WTC11 (cell line): ENCODE measurements at regions not wholly inside any gene's neighbourhood (a gene's known extent, or its start where the extent isn't known, plus 50 kb on each side); places are given as distances from the start of the nearest gene placed in this dataset.

ENCODE experiments used
- ESRRA ChIP-seq: sonication (generic); formaldehyde crosslinking; IDR thresholded peaks from 2 replicates; pipeline ENCODE4 v1.8.1; 2022; ENCODE audit warnings: mild to moderate bottlenecking, missing genetic modification reagents, borderline replicate concordance
- GABPB1 ChIP-seq: sonication (generic); formaldehyde crosslinking; IDR thresholded peaks from 2 replicates; pipeline ENCODE4 v1.8.1; 2023; ENCODE audit warnings: mild to moderate bottlenecking, missing genetic modification reagents
- GRHL2 ChIP-seq: fragments of 250-450 bp; sonication (Bioruptor Pico); IDR thresholded peaks from 2 replicates; pipeline ENCODE4 v1.8.0; 2022; ENCODE audit warnings: mild to moderate bottlenecking, moderate library complexity; ENCODE audit not compliant: insufficient replicate concordance, severe bottlenecking
- JUN ChIP-seq: sonication (generic); formaldehyde crosslinking; IDR thresholded peaks from 2 replicates; pipeline ENCODE4 v1.8.0; 2023; ENCODE audit warnings: mild to moderate bottlenecking, missing genetic modification reagents
- OVOL2 ChIP-seq: fragments of 250-450 bp; sonication (Bioruptor Pico); IDR thresholded peaks from 2 replicates; pipeline ENCODE4 v1.9.0; 2021; ENCODE audit warnings: mild to moderate bottlenecking, borderline replicate concordance
- ZBTB21 ChIP-seq: sonication (generic); formaldehyde crosslinking; IDR thresholded peaks from 2 replicates; pipeline ENCODE4 v1.8.1; 2023; ENCODE audit warnings: mild to moderate bottlenecking, missing genetic modification reagents, borderline replicate concordance
- TF ChIP-seq, protein P1 (sequence below): fragments of 250-450 bp; sonication (Bioruptor Pico); IDR thresholded peaks from 2 replicates; pipeline ENCODE4 v1.9.0; 2021; ENCODE audit warnings: mild to moderate bottlenecking
- TF ChIP-seq, protein P2 (sequence below): fragments of 200-600 bp; IDR thresholded peaks from 2 replicates; pipeline ENCODE4 v1.8.0; 2022; ENCODE audit warnings: antibody characterized with exemption
- TF ChIP-seq, protein P3 (sequence below): sonication (generic); formaldehyde crosslinking; IDR thresholded peaks from 2 replicates; pipeline ENCODE4 v1.8.1; 2023; ENCODE audit warnings: mild to moderate bottlenecking, missing genetic modification reagents

DNA sequence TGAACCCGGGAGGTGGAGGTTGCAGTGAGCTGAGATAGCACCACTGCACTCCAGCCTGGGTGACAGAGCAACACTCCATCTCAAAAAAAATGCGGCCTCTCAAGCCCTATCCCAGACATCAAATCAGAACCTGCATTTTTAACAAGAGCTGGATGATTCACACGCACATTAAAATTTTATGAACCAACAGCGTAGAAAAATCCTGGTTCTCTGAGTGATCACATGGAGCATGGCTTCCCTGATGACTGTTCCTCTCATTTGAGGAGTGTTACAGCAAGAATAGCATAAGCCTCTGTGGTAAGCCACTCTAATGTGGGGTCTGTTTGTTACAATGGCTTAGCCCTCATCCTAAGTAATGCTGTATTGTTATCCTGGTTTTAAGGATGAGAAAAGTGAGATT, 163.6 kb downstream of the BRMS1L start:
- TF ChIP-seq JUN (CRISPR knock-in tag) (no peak), OVOL2 (CRISPR knock-in tag) (no peak), ESRRA (no peak), ZBTB21 (CRISPR knock-in tag) (no peak), GRHL2 (CRISPR knock-in tag) (no peak), GABPB1 (CRISPR knock-in tag) (no peak)
- TF ChIP-seq, protein P1, sequence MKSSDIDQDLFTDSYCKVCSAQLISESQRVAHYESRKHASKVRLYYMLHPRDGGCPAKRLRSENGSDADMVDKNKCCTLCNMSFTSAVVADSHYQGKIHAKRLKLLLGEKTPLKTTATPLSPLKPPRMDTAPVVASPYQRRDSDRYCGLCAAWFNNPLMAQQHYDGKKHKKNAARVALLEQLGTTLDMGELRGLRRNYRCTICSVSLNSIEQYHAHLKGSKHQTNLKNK (CRISPR knock-in tag): no peak
- TF ChIP-seq, protein P2, sequence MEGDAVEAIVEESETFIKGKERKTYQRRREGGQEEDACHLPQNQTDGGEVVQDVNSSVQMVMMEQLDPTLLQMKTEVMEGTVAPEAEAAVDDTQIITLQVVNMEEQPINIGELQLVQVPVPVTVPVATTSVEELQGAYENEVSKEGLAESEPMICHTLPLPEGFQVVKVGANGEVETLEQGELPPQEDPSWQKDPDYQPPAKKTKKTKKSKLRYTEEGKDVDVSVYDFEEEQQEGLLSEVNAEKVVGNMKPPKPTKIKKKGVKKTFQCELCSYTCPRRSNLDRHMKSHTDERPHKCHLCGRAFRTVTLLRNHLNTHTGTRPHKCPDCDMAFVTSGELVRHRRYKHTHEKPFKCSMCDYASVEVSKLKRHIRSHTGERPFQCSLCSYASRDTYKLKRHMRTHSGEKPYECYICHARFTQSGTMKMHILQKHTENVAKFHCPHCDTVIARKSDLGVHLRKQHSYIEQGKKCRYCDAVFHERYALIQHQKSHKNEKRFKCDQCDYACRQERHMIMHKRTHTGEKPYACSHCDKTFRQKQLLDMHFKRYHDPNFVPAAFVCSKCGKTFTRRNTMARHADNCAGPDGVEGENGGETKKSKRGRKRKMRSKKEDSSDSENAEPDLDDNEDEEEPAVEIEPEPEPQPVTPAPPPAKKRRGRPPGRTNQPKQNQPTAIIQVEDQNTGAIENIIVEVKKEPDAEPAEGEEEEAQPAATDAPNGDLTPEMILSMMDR: no peak
- TF ChIP-seq, protein P3, sequence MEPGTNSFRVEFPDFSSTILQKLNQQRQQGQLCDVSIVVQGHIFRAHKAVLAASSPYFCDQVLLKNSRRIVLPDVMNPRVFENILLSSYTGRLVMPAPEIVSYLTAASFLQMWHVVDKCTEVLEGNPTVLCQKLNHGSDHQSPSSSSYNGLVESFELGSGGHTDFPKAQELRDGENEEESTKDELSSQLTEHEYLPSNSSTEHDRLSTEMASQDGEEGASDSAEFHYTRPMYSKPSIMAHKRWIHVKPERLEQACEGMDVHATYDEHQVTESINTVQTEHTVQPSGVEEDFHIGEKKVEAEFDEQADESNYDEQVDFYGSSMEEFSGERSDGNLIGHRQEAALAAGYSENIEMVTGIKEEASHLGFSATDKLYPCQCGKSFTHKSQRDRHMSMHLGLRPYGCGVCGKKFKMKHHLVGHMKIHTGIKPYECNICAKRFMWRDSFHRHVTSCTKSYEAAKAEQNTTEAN (CRISPR knock-in tag): no peak
